WTC11 (cell line): ENCODE measurements at regions not wholly inside any gene's neighbourhood (a gene's known extent, or its start where the extent isn't known, plus 50 kb on each side); places are given as distances from the start of the nearest gene placed in this dataset.

Source experiments
- TCF7 ChIP-seq: sonication (generic); formaldehyde crosslinking; IDR thresholded peaks from 2 replicates; pipeline ENCODE4 v1.8.0; 2022; ENCODE audit warnings: mild to moderate bottlenecking, low read depth, missing genetic modification reagents, moderate library complexity
- TF ChIP-seq, protein P1 (sequence below): sonication (generic); formaldehyde crosslinking; IDR thresholded peaks from 2 replicates; pipeline ENCODE4 v1.8.1; 2022; ENCODE audit warnings: missing genetic modification reagents, borderline replicate concordance
- TF ChIP-seq, protein P2 (sequence below): fragments of 200-600 bp; IDR thresholded peaks from 2 replicates; pipeline ENCODE4 v1.8.0; 2022; ENCODE audit warnings: antibody characterized with exemption
- TF ChIP-seq, protein P3 (sequence below): sonication (generic); formaldehyde crosslinking; IDR thresholded peaks from 2 replicates; pipeline ENCODE4 v1.8.1; 2023; ENCODE audit warnings: mild to moderate bottlenecking, moderate library complexity, missing genetic modification reagents
- TF ChIP-seq, protein P4 (sequence below): sonication (generic); formaldehyde crosslinking; IDR thresholded peaks from 2 replicates; pipeline ENCODE4 v1.8.0; 2023; ENCODE audit warnings: missing genetic modification reagents
- TF ChIP-seq, protein P5 (sequence below): fragments of 250-450 bp; sonication (Bioruptor Pico); IDR thresholded peaks from 2 replicates; pipeline ENCODE4 v1.9.0; 2021; ENCODE audit warnings: mild to moderate bottlenecking

DNA sequence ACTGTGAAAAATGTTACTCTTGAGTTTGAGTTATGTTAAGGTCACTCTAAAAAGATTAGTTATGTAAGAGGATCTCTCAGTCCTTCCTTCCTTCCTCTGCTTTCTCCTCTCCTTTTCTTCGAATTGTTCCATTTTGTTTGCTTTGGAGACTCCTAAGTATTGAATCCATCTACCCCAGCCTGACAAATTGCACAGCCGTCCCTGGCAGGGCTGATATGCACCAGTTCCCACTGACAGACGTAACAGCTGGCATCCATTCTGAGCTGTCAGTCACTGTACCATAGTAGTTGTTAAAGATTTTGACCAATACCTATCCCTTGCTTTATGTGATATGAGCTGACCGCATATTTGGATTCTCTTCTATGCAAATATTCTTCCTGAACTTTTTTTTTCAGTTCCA, 210.7 kb upstream of the IGFBP7 start:
- TF ChIP-seq, protein P1, sequence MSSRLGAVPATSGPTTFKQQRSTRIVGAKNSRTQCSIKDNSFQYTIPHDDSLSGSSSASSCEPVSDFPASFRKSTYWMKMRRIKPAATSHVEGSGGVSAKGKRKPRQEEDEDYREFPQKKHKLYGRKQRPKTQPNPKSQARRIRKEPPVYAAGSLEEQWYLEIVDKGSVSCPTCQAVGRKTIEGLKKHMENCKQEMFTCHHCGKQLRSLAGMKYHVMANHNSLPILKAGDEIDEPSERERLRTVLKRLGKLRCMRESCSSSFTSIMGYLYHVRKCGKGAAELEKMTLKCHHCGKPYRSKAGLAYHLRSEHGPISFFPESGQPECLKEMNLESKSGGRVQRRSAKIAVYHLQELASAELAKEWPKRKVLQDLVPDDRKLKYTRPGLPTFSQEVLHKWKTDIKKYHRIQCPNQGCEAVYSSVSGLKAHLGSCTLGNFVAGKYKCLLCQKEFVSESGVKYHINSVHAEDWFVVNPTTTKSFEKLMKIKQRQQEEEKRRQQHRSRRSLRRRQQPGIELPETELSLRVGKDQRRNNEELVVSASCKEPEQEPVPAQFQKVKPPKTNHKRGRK (CRISPR knock-in tag), result no peak
- TF ChIP-seq, protein P2, sequence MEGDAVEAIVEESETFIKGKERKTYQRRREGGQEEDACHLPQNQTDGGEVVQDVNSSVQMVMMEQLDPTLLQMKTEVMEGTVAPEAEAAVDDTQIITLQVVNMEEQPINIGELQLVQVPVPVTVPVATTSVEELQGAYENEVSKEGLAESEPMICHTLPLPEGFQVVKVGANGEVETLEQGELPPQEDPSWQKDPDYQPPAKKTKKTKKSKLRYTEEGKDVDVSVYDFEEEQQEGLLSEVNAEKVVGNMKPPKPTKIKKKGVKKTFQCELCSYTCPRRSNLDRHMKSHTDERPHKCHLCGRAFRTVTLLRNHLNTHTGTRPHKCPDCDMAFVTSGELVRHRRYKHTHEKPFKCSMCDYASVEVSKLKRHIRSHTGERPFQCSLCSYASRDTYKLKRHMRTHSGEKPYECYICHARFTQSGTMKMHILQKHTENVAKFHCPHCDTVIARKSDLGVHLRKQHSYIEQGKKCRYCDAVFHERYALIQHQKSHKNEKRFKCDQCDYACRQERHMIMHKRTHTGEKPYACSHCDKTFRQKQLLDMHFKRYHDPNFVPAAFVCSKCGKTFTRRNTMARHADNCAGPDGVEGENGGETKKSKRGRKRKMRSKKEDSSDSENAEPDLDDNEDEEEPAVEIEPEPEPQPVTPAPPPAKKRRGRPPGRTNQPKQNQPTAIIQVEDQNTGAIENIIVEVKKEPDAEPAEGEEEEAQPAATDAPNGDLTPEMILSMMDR, result no peak
- TF ChIP-seq, protein P3, sequence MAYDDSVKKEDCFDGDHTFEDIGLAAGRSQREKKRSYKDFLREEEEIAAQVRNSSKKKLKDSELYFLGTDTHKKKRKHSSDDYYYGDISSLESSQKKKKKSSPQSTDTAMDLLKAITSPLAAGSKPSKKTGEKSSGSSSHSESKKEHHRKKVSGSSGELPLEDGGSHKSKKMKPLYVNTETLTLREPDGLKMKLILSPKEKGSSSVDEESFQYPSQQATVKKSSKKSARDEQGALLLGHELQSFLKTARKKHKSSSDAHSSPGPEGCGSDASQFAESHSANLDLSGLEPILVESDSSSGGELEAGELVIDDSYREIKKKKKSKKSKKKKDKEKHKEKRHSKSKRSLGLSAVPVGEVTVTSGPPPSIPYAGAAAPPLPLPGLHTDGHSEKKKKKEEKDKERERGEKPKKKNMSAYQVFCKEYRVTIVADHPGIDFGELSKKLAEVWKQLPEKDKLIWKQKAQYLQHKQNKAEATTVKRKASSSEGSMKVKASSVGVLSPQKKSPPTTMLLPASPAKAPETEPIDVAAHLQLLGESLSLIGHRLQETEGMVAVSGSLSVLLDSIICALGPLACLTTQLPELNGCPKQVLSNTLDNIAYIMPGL, result no peak
- TF ChIP-seq, protein P4, sequence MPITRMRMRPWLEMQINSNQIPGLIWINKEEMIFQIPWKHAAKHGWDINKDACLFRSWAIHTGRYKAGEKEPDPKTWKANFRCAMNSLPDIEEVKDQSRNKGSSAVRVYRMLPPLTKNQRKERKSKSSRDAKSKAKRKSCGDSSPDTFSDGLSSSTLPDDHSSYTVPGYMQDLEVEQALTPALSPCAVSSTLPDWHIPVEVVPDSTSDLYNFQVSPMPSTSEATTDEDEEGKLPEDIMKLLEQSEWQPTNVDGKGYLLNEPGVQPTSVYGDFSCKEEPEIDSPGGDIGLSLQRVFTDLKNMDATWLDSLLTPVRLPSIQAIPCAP (CRISPR knock-in tag), result no peak
- TF ChIP-seq, protein P5, sequence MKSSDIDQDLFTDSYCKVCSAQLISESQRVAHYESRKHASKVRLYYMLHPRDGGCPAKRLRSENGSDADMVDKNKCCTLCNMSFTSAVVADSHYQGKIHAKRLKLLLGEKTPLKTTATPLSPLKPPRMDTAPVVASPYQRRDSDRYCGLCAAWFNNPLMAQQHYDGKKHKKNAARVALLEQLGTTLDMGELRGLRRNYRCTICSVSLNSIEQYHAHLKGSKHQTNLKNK (CRISPR knock-in tag), result no peak
- no peak for TF ChIP-seq TCF7 (CRISPR knock-in tag)
